MCF 10A (cell line): ENCODE measurements at regions not wholly inside any gene's neighbourhood (a gene's known extent, or its start where the extent isn't known, plus 50 kb on each side); places are given as distances from the start of the nearest gene placed in this dataset.
"Not testable (repeated sequence)": the region's sequence is repeated elsewhere in the genome, so short reads cannot be mapped to it uniquely, and the experiment has no call there.

ENCODE experiments used
- BruUV-seq: library from RNA; stranded (reverse); fragments of 400-500 nt; replicated peaks from 2 replicates; lab custom pipeline; 2021; lab: Mats Ljungman, UMichigan
- CTCF ChIA-PET: fragments of 300-600 bp; sonication (Branson Sonifier 250); formaldehyde crosslinking; extraction: SDS; loops from one replicate; lab custom pipeline; 2021; ENCODE audit warnings: antibody characterized with exemption, inconsistent platforms; lab: Yijun Ruan, JAX
- POLR2A ChIA-PET: fragments of 300-600, 350-650 bp; sonication (Branson Sonifier 250); formaldehyde crosslinking; extraction: SDS; loops from one replicate; lab custom pipeline; 2020; ENCODE audit warnings: antibody characterized with exemption, inconsistent platforms; lab: Yijun Ruan, JAX
- DNase-seq: peaks from one replicate; pipeline ENCODE4 v3.0.0-alpha.2; 2018; ENCODE audit not compliant: unreplicated experiment
- H3K27ac Mint-ChIP-seq: one replicate; pipeline ENCODE4 v1.8.0; 2022; ENCODE audit warnings: mild to moderate bottlenecking, low read depth, mixed read lengths; ENCODE audit not compliant: unreplicated experiment
- H3K27me3 Mint-ChIP-seq: one replicate; pipeline ENCODE4 v1.8.0; 2022; ENCODE audit warnings: mixed read lengths; ENCODE audit not compliant: insufficient read depth, unreplicated experiment
- H3K36me3 Mint-ChIP-seq: one replicate; pipeline ENCODE4 v1.8.0; 2022; ENCODE audit warnings: mild to moderate bottlenecking, moderate library complexity, mixed read lengths; ENCODE audit not compliant: insufficient read depth, unreplicated experiment
- H3K4me1 Mint-ChIP-seq: one replicate; pipeline ENCODE4 v1.8.0; 2022; ENCODE audit warnings: mixed read lengths; ENCODE audit not compliant: insufficient read depth, unreplicated experiment
- H3K4me3 Mint-ChIP-seq: one replicate; pipeline ENCODE4 v1.8.0; 2022; ENCODE audit warnings: mild to moderate bottlenecking, moderate library complexity, mixed read lengths; ENCODE audit not compliant: unreplicated experiment
- H3K9me3 Mint-ChIP-seq: one replicate; pipeline ENCODE4 v1.8.0; 2022; ENCODE audit warnings: mixed read lengths; ENCODE audit not compliant: unreplicated experiment
- intact Hi-C: fragments of 100-400 bp; cut with micrococcal nuclease; formaldehyde crosslinking; loops from 2 replicates; pipeline ENCODE4 v1.14.1; 2022

DNA sequence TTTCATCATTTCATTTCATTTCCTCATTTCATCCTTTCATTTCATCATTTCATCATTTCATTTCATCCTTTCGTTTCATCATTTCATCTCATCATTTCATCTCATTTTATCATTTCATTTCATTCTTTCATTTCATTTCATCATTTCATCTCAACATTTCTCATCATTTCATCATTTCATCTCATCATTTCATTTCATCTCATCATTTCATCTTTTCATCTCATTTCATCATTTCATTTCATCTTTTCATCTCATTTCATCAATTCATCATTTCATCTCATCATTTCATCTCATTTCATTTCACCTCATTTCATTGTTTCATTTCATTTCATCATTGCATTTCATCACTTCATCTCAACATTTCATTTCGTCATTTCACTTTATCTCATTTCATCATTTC lies 129.7 kb upstream of the TP53TG3 start:
- H3K27me3 Mint-ChIP-seq, POLR2A ChIA-PET, H3K9me3 Mint-ChIP-seq, DNase-seq, H3K27ac Mint-ChIP-seq, H3K36me3 Mint-ChIP-seq, BruUV-seq, H3K4me1 Mint-ChIP-seq, H3K4me3 Mint-ChIP-seq, CTCF ChIA-PET, intact Hi-C loops: not testable (repeated sequence)
